Fibroblast of villous mesenchyme (primary cell): ENCODE measurements at regions not wholly inside any gene's neighbourhood (a gene's known extent, or its start where the extent isn't known, plus 50 kb on each side); places are given as distances from the start of the nearest gene placed in this dataset.

ENCODE experiments used
- DNase-seq: peaks from one replicate; pipeline ENCODE4 v3.0.0-alpha.2; 2010; ENCODE audit warnings: low read depth
- H3K4me3 ChIP-seq: 2 replicates; pipeline ENCODE4 v1.5.1; 2011; ENCODE audit warnings: low read depth, mild to moderate bottlenecking, low read length
- TF ChIP-seq, protein P1 (sequence below): IDR thresholded peaks from 2 replicates; pipeline ENCODE4 v1.5.1; 2012; ENCODE audit warnings: low read depth, mild to moderate bottlenecking, low read length; ENCODE audit not compliant: insufficient read depth

DNA sequence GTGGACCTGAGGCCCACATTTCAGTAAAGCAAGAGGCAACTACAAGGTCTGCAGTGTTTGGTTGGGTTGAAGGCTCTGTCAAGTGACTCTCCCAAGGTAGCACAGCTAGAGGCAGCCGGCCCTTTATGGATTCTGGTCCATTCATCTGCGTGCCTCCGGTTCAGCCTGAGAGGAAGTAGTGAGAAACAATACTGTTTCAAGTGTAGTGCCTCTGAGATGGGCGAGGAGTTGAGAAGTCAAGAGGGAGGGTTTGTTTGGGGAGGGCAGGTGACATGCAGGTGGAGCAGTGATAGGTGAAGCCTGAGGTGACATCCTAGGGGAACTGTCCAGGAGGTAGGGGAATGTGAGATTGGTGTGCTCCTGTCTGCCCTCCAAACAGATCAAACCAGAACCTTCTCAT is 933.5 kb downstream of the VRK1 start:
- DNase-seq: no peak
- no peak overlapping the region for H3K4me3 ChIP-seq
- TF ChIP-seq, protein P1, sequence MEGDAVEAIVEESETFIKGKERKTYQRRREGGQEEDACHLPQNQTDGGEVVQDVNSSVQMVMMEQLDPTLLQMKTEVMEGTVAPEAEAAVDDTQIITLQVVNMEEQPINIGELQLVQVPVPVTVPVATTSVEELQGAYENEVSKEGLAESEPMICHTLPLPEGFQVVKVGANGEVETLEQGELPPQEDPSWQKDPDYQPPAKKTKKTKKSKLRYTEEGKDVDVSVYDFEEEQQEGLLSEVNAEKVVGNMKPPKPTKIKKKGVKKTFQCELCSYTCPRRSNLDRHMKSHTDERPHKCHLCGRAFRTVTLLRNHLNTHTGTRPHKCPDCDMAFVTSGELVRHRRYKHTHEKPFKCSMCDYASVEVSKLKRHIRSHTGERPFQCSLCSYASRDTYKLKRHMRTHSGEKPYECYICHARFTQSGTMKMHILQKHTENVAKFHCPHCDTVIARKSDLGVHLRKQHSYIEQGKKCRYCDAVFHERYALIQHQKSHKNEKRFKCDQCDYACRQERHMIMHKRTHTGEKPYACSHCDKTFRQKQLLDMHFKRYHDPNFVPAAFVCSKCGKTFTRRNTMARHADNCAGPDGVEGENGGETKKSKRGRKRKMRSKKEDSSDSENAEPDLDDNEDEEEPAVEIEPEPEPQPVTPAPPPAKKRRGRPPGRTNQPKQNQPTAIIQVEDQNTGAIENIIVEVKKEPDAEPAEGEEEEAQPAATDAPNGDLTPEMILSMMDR: no peak

DNA sequence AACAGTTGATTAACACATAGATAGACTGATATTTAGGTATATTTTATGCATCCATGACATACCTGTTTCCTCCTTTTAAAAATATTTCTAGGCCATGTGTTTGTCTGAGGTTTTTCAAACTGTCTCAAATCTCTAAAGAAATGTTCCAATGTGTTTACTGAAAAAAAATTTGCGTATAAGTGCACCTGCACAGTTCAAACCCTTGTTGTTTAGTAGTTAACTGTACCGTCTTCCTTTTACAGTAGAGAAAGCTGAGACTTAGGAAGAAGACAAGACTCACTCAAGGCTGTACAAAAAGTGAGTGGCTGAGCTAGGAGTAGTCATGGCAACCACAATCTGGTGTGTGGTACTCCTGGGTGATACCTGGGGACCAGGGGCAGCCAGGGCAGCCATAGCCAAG is 934.6 kb downstream of the VRK1 start:
- TF ChIP-seq, protein P1: no peak
- DNase-seq: no peak
- H3K4me3 ChIP-seq: no peak overlapping the region

DNA sequence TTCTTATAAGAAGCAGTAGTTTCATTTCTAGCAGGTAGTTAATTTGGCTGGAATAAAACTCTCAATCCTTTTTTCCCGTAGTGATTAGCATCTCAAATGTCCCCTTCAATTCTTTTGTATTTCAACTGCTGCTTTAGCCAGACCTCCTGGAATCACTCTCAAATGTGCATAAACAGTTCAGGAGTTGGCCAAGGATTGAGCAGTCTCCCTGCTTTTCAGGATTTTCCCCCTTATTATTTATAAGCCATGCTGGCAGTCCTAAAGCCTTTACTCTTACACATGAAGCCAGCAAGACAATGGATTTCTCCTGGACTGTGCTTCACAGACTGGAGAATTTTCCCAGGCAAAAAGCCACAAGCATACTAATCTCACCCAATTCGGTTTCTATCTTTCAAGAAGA is 950.1 kb downstream of the VRK1 start:
- DNase-seq: no peak
- no peak overlapping the region for H3K4me3 ChIP-seq
- TF ChIP-seq, protein P1: no peak

DNA sequence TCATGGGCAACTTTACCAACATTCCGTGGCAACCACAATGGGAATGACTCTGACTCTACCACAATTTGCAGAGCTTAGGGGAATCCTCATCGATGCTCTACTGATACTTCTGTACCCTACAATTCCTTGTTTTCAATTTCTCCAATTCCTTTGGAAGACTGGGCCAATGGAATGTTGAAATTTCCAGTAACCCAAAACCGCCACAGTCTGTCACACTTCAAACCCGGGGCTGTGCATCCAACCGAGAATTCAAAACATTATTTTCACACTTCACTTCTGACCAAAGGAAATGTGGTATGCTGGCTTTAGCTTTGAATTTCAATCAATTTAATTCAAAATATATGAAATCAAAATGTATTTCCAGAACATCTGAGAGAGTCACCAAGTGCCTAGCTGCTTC is 951.4 kb downstream of the VRK1 start:
- no peak for DNase-seq
- TF ChIP-seq, protein P1: no peak
- H3K4me3 ChIP-seq: no peak overlapping the region

DNA sequence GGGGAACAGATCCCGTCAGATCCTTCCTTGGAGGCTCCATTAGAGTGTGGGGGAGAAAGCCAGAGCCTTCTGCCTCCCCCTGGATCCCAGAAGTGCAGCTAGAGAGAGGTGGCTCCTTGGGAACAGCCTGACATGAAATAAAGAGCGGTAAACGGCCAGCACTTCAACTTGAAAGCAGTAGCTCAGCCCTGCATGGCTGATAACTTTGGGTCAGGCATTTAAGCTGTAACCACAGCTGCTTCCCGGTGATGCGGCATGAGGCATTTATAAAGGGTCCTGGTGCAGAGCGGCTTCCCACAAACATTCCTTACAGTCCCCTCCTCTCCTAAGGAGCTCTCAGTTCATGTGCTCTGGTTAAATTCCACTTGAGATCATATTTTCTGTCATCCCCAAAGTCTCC is 960.3 kb downstream of the VRK1 start:
- no peak for DNase-seq
- TF ChIP-seq, protein P1: no peak
- no peak overlapping the region for H3K4me3 ChIP-seq

GRCh38 chr14:97760050-97760449 is 962.9 kb downstream of the VRK1 start:
- H3K4me3 ChIP-seq: no peak overlapping the region
- TF ChIP-seq, protein P1: no peak
- no peak for DNase-seq

DNA sequence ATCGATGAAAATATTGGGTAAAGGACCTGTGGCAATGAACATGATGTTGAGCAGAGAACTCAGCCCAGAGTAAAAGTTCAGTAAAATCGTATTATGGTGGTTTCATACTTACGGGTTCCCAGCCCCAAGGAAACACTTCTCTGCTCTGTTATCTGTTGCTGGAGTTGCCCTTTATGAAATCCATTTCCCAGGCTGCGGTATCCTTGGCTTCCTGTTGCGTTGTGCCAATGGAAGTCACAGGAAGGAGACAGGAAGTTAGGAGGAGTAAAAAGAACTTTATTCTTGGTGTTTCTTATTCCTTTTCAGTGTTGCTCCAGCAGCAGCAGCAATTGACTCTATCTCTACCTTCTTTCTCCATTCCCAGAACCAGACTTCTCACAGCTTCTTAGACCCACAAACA is 965.2 kb downstream of the VRK1 start:
- TF ChIP-seq, protein P1: no peak
- H3K4me3 ChIP-seq: no peak overlapping the region
- DNase-seq: no peak
